CD4-positive, alpha-beta T cell (primary cell): ENCODE measurements at regions not wholly inside any gene's neighbourhood (a gene's known extent, or its start where the extent isn't known, plus 50 kb on each side); places are given as distances from the start of the nearest gene placed in this dataset.

Experiments
- ATAC-seq: fragments of 200-7000 bp; cut with Tn5 transposase; one replicate; pipeline ENCODE4 v1.10.0; 2022; ENCODE audit warnings: mild to moderate bottlenecking; ENCODE audit not compliant: poor library complexity
- CTCF ChIA-PET: fragments of 350-600 bp; sonication (Branson Sonifier 250); formaldehyde crosslinking; loops from one replicate; lab custom pipeline; 2021; ENCODE audit warnings: antibody characterized with exemption, inconsistent platforms; lab: Charles Lee
- POLR2A ChIA-PET: fragments of 350-600 bp; sonication (Branson Sonifier 250); formaldehyde crosslinking; loops from one replicate; lab custom pipeline; 2021; ENCODE audit warnings: antibody characterized with exemption, inconsistent platforms; lab: Charles Lee
- DNase-seq, 14 experiments: peaks; one replicate each; pipeline ENCODE4 v3.0.0-alpha.2; 2013 to 2020; ENCODE audit warnings: mixed read lengths in 2 of 14
- H3K27ac ChIP-seq, 2 donors: one replicate each; pipeline versions ENCODE4 v1.5.1 to v1.7.0; 2013; ENCODE audit warnings: low read length in 2 of 2, low read depth in 1 of 2, mild to moderate bottlenecking in 1 of 2
- H3K27me3 ChIP-seq, 2 experiments: 1 replicate in 1 of 2; 2 replicates in 1 of 2; pipeline versions ENCODE4 v1.6.1 to v1.7.0; 2013; ENCODE audit warnings: low read length in 2 of 2, control low read depth in 1 of 2, mild to moderate bottlenecking in 1 of 2, moderate library complexity in 1 of 2; ENCODE audit not compliant: insufficient read depth in 2 of 2, control insufficient read depth in 1 of 2
- H3K36me3 ChIP-seq: one replicate; pipeline ENCODE4 v1.6.1; 2013; ENCODE audit warnings: low read length, control low read depth; ENCODE audit not compliant: insufficient read depth
- H3K4me1 ChIP-seq: one replicate; pipeline ENCODE4 v1.6.1; 2013; ENCODE audit warnings: low read length, control low read depth; ENCODE audit not compliant: insufficient read depth
- H3K4me3 ChIP-seq: one replicate; pipeline ENCODE4 v1.5.1; 2013; ENCODE audit warnings: mild to moderate bottlenecking, low read length, moderate library complexity
- H3K9me3 ChIP-seq, 2 experiments: 1 replicate in 1 of 2; 2 replicates in 1 of 2; pipeline versions ENCODE4 v1.6.1 to v1.7.0; 2013; ENCODE audit warnings: low read length in 2 of 2, mild to moderate bottlenecking in 2 of 2, control low read depth in 1 of 2, moderate library complexity in 1 of 2; ENCODE audit not compliant: control insufficient read depth in 1 of 2, insufficient read depth in 1 of 2
- H3K27ac Mint-ChIP-seq: one replicate; pipeline ENCODE4 v1.8.0; 2020; ENCODE audit warnings: mixed read lengths
- H3K27me3 Mint-ChIP-seq: one replicate; pipeline ENCODE4 v1.8.0; 2021; ENCODE audit warnings: mixed read lengths
- H3K36me3 Mint-ChIP-seq: one replicate; pipeline ENCODE4 v1.8.0; 2021; ENCODE audit warnings: low read depth, mixed read lengths
- H3K4me1 Mint-ChIP-seq: one replicate; pipeline ENCODE4 v1.8.0; 2021; ENCODE audit warnings: low read depth, mixed read lengths
- H3K4me3 Mint-ChIP-seq: one replicate; pipeline ENCODE4 v1.8.0; 2020; ENCODE audit warnings: mild to moderate bottlenecking, mixed read lengths
- H3K9me3 Mint-ChIP-seq: one replicate; pipeline ENCODE4 v1.8.0; 2020; ENCODE audit warnings: mixed read lengths
- intact Hi-C, 2 experiments: fragments of 100-400 bp; cut with DNase I in 1 of 2; cut with micrococcal nuclease in 1 of 2; formaldehyde crosslinking; loops; one replicate each; pipeline versions ENCODE4 v1.15.1 to v1.9.0; 2023 to 2025; cut with DNase I, micrococcal nuclease
- TF ChIP-seq, protein P1 (sequence below): fragments of 200-600 bp; IDR thresholded peaks from one replicate; pipeline ENCODE4 v1.8.0; 2022; ENCODE audit warnings: antibody characterized with exemption, mild to moderate bottlenecking

DNA sequence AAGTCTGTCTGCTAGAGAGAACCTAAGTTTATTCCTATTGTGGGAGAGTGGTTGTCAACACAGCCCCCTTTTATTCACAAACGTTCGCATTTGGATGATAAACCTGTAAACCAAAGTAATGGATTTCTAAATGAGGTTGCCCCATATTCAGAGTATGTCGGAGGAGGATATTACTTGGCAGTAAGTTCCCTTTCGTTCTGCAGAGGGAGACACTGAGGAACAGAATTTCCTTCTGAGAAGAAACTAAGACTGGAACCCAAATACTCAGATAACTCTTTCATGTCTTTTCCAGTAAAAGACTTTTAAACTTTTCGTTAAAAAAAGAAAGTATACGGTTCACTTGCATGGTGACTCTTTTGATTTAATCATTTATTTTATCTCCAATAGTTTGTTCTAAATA lies 754.6 kb upstream of the MMS22L start:
- no peak for ATAC-seq
- TF ChIP-seq, protein P1, sequence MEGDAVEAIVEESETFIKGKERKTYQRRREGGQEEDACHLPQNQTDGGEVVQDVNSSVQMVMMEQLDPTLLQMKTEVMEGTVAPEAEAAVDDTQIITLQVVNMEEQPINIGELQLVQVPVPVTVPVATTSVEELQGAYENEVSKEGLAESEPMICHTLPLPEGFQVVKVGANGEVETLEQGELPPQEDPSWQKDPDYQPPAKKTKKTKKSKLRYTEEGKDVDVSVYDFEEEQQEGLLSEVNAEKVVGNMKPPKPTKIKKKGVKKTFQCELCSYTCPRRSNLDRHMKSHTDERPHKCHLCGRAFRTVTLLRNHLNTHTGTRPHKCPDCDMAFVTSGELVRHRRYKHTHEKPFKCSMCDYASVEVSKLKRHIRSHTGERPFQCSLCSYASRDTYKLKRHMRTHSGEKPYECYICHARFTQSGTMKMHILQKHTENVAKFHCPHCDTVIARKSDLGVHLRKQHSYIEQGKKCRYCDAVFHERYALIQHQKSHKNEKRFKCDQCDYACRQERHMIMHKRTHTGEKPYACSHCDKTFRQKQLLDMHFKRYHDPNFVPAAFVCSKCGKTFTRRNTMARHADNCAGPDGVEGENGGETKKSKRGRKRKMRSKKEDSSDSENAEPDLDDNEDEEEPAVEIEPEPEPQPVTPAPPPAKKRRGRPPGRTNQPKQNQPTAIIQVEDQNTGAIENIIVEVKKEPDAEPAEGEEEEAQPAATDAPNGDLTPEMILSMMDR = no peak
- no peak for DNase-seq
- H3K4me1 ChIP-seq = no peaks in the 10 kb centered on the region
- no peak overlapping the region for H3K27ac Mint-ChIP-seq
- peaks cover 6% of the 10 kb centered on the region for H3K9me3 Mint-ChIP-seq
- ChIA-PET POLR2A (no interaction called here), CTCF (no interaction called here)
- H3K27ac ChIP-seq = no peak overlapping the region
- H3K27me3 Mint-ChIP-seq = no peaks in the 10 kb centered on the region
- no peaks in the 10 kb centered on the region for H3K4me1 Mint-ChIP-seq
- no peak overlapping the region for H3K4me3 ChIP-seq
- intact Hi-C loops = no loop called here
- no peaks in the 10 kb centered on the region for H3K36me3 ChIP-seq
- H3K36me3 Mint-ChIP-seq = no peaks in the 10 kb centered on the region
- H3K9me3 ChIP-seq = no peaks in the 10 kb centered on the region
- H3K4me3 Mint-ChIP-seq = no peak overlapping the region
- H3K27me3 ChIP-seq = no peaks in the 10 kb centered on the region

DNA sequence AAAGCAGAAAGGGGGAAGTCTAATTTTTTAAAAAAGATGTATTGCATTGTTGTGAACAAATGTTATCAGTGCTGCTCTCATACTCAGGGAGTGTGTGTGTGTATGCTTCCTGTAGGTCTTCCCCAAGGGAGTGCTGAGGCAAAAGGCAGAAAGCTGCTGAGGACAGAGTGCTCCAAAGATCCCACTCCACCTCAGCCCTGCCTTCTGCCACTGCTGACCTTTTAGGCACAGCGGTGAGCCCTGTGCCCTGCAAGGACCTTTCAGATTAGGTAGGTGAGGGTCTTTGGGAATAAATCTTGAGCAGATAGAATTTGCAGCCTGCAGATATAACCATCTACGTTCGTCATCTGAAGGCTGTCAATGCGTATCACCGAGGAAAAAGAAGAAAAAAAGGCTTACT lies 756.4 kb upstream of the MMS22L start:
- H3K4me3 ChIP-seq = no peak overlapping the region
- H3K4me1 ChIP-seq = no peaks in the 10 kb centered on the region
- Mint-ChIP-seq H3K27me3 (no peaks in the 10 kb centered on the region), H3K4me3 (no peak overlapping the region), H3K4me1 (no peaks in the 10 kb centered on the region), H3K9me3 (peaks cover 6% of the 10 kb centered on the region), H3K36me3 (no peaks in the 10 kb centered on the region), H3K27ac (no peak overlapping the region)
- no peaks in the 10 kb centered on the region for H3K9me3 ChIP-seq
- intact Hi-C loops = no loop called here
- H3K27ac ChIP-seq = no peak overlapping the region
- no peak for ATAC-seq
- ChIA-PET POLR2A (no interaction called here), CTCF (no interaction called here)
- H3K27me3 ChIP-seq = no peaks in the 10 kb centered on the region
- H3K36me3 ChIP-seq = no peaks in the 10 kb centered on the region
- TF ChIP-seq, protein P1 = no peak
- no peak for DNase-seq

DNA sequence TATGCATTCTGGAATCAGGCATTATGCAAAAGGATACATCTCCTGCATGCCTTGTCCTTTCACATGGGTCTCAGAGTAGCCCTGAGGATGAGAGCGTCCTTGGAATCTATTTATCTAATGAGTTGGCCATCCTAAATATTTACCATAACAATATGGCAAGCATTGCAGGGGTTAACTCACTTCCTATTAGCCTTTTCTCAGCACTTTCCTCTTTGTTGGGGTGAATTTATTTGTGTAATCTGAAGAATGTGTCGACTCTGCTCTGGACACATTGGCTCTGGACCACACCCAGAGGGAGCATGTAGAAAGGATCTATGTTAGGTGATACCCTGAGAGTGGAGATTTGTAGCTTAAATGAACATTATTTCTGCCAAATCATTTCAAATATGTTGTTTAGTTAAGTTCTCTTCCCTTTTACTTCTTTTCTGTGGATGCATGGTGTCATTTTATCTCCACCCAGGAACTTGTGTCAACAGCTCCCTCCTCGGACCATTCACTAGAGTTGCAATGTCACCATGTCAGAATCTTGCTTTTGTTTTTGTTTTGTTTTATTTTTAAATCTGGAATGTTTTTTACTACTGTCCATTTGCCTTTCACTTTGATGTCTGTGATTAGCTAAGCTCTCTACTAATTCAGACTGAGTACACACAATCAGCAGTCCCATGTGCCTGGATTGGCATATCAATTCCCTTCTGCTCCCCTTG lies 757.0 kb upstream of the MMS22L start:
- H3K36me3 ChIP-seq = no peaks in the 10 kb centered on the region

More for the DNA sequence above, 757.0 kb upstream of the MMS22L start:
- CTCF ChIA-PET = no interaction called here
- DNase-seq (no peak), ATAC-seq (no peak)
- no peaks in the 10 kb centered on the region for H3K27me3 ChIP-seq
- H3K9me3 ChIP-seq = no peaks in the 10 kb centered on the region
- Mint-ChIP-seq H3K36me3 (no peaks in the 10 kb centered on the region), H3K9me3 (peaks cover 6% of the 10 kb centered on the region), H3K27ac (no peak overlapping the region), H3K4me1 (no peaks in the 10 kb centered on the region), H3K27me3 (no peaks in the 10 kb centered on the region), H3K4me3 (no peak overlapping the region)
- H3K4me1 ChIP-seq = no peaks in the 10 kb centered on the region
- H3K27ac ChIP-seq = no peak overlapping the region
- POLR2A ChIA-PET = no interaction called here
- no peak overlapping the region for H3K4me3 ChIP-seq
- TF ChIP-seq, protein P1 = no peak
- intact Hi-C loops = no loop called here
